ENCODE measurements at regions not wholly inside any gene's neighbourhood (a gene's known extent, or its start where the extent isn't known, plus 50 kb on each side); places are given as distances from the start of the nearest gene placed in this dataset.
"Not testable (repeated sequence)": the region's sequence is repeated elsewhere in the genome, so short reads cannot be mapped to it uniquely, and the experiment has no call there.

DNA sequence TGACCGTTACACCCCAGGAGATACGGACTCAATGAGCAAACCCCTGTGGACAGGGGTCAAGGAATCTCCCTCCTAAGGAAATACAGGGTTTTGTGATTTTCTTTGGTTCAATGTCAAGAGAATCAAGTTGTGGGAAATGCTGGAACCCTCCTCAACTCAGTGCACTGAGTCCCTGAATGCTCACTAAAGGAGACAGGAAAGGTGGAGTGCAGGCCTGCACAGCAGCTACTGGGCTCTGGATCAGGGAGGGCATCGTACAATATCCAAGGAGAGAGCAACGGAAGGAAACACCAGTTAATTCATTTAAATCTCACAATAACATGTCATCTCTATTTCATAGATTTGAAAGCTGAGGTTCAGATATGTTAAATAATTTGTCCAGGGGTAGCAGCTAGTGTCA, 263.5 kb upstream of the PLGLB1 start:
- POLR2A ChIA-PET; H4K20me1 ChIP-seq (ENCODE audit: insufficient read depth); H3K9me2 ChIP-seq (ENCODE audit: insufficient read depth); CTCF ChIA-PET; BruUV-seq (replicated peaks); H3K27me3 ChIP-seq (ENCODE audit: insufficient read depth, low read length); intact Hi-C loops (cut with micrococcal nuclease); RAD21 ChIA-PET (ENCODE audit: low non-redundant PET in 1 of 2, low total read pairs in 2 of 2, uncharacterized antibody in 2 of 2, unreplicated experiment in 2 of 2); H3K36me3 ChIP-seq (ENCODE audit: control insufficient read depth in 1 of 2, insufficient read depth in 2 of 2, low read length in 2 of 2); H3K9me3 ChIP-seq (ENCODE audit: control insufficient read depth in 1 of 2, insufficient read depth in 1 of 2, low read depth in 1 of 2, low read length in 2 of 2); H3K4me2 ChIP-seq (ENCODE audit: low read length); H3K9ac ChIP-seq (ENCODE audit: low read length); ATAC-seq; H3K4me3 ChIP-seq (replicated peaks in 1 of 2; ENCODE audit: low read depth in 1 of 2, low read length in 2 of 2); H3K4me1 ChIP-seq (ENCODE audit: control insufficient read depth in 1 of 2, insufficient read depth in 2 of 2, low read length in 2 of 2); H3K27ac ChIP-seq (ENCODE audit: low read depth, low read length); H2AFZ ChIP-seq (ENCODE audit: low read depth, low read length, poor library complexity, severe bottlenecking); DNase-seq (ENCODE audit: low read depth, low spot score); H3K79me2 ChIP-seq (ENCODE audit: insufficient read depth, low read length): not testable (repeated sequence)

DNA sequence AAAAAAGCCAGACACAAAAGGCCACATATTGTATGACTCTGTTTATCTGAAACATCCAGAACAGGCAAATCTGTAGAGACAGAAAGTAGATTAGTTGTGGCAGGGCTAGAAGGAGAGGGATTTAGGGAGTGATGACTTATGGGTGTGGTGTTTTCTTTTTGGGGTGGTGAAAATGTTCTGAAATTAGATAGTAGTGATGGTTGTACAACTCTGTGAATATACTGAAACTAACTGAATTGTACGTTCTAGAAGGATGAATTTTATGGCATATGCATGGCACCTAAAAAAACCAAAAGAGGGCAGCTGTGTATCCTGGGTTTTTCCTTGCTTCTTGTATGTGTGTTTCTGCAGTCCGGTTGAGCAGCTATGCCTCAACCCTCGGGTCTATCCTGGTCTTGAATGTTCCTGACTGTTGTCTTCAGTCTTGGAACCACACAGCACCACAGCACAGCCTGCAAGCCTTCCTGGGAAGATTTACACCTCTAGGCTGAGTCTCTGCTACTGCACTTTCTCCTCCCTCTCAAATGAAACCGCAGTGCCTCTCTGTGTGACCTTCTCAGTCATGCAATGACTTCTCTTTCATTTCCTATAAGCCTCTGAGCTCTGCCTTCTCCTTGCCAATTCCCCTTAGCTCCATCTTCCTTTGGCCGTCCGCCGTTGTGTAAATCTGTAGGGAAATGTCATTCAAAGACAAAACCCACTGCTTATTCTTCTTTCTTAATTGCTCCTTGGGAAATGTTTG, 269.1 kb upstream of the PLGLB1 start:
- H3K79me2 ChIP-seq (ENCODE audit: insufficient read depth, low read length); POLR2A ChIA-PET; H2AFZ ChIP-seq (ENCODE audit: low read depth, low read length, poor library complexity, severe bottlenecking); H3K4me2 ChIP-seq (ENCODE audit: low read length); intact Hi-C loops (cut with micrococcal nuclease); H3K27ac ChIP-seq (ENCODE audit: low read depth, low read length); ATAC-seq; H3K9me3 ChIP-seq (ENCODE audit: control insufficient read depth in 1 of 2, insufficient read depth in 1 of 2, low read depth in 1 of 2, low read length in 2 of 2); H3K36me3 ChIP-seq (ENCODE audit: control insufficient read depth in 1 of 2, insufficient read depth in 2 of 2, low read length in 2 of 2); H3K4me1 ChIP-seq (ENCODE audit: control insufficient read depth in 1 of 2, insufficient read depth in 2 of 2, low read length in 2 of 2); RAD21 ChIA-PET (ENCODE audit: low non-redundant PET in 1 of 2, low total read pairs in 2 of 2, uncharacterized antibody in 2 of 2, unreplicated experiment in 2 of 2); DNase-seq (ENCODE audit: low read depth, low spot score); H3K9ac ChIP-seq (ENCODE audit: low read length); H3K27me3 ChIP-seq (ENCODE audit: insufficient read depth, low read length); H3K9me2 ChIP-seq (ENCODE audit: insufficient read depth); CTCF ChIA-PET; H3K4me3 ChIP-seq (replicated peaks in 1 of 2; ENCODE audit: low read depth in 1 of 2, low read length in 2 of 2); H4K20me1 ChIP-seq (ENCODE audit: insufficient read depth); BruUV-seq (replicated peaks): not testable (repeated sequence)

DNA sequence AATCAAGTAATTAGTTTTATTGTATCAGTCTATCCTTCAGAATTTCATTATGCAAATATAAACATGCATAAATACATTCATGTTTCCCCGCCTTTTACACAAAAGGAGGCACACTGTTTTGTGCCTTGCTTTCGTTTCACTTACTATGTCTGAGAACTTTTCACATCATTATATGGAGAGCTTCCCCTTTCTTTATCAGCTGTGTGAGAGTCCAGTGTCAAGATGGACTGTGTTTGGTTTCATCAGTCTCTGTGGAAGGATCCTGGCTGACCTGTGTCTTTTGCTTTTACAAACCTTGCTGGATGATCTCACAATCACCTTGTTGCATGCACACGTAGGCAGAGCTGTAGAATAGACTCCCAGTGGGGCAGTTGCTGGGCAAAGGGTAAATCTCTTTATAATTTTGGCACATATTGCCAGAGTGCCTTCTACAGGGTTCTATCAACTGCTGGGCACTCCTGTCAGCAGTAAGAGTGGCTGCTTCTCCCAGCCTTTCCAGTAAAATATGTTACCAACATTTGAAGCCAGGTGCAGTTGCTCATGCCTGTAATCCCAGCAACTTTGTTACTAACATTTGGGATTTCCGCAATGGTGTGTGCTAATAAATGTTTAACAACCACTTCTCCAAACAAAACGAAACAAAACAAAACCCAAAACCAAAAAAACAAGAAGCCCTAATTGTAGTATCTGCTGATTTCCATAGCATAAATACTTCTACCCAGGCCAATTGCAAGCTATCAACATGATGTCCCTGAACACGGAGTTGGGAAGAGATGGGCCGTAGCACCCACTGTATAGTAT, 270.0 kb upstream of the PLGLB1 start:
- CTCF ChIA-PET; H3K4me2 ChIP-seq (ENCODE audit: low read length); H3K9ac ChIP-seq (ENCODE audit: low read length); H3K36me3 ChIP-seq (ENCODE audit: control insufficient read depth in 1 of 2, insufficient read depth in 2 of 2, low read length in 2 of 2); ATAC-seq; DNase-seq (ENCODE audit: low read depth, low spot score); RAD21 ChIA-PET (ENCODE audit: low non-redundant PET in 1 of 2, low total read pairs in 2 of 2, uncharacterized antibody in 2 of 2, unreplicated experiment in 2 of 2); H3K4me1 ChIP-seq (ENCODE audit: control insufficient read depth in 1 of 2, insufficient read depth in 2 of 2, low read length in 2 of 2); H3K27ac ChIP-seq (ENCODE audit: low read depth, low read length); H4K20me1 ChIP-seq (ENCODE audit: insufficient read depth); H3K9me2 ChIP-seq (ENCODE audit: insufficient read depth); H2AFZ ChIP-seq (ENCODE audit: low read depth, low read length, poor library complexity, severe bottlenecking); H3K79me2 ChIP-seq (ENCODE audit: insufficient read depth, low read length); H3K4me3 ChIP-seq (replicated peaks in 1 of 2; ENCODE audit: low read depth in 1 of 2, low read length in 2 of 2); BruUV-seq (replicated peaks); H3K27me3 ChIP-seq (ENCODE audit: insufficient read depth, low read length); H3K9me3 ChIP-seq (ENCODE audit: control insufficient read depth in 1 of 2, insufficient read depth in 1 of 2, low read depth in 1 of 2, low read length in 2 of 2); intact Hi-C loops (cut with micrococcal nuclease); POLR2A ChIA-PET: not testable (repeated sequence)

DNA sequence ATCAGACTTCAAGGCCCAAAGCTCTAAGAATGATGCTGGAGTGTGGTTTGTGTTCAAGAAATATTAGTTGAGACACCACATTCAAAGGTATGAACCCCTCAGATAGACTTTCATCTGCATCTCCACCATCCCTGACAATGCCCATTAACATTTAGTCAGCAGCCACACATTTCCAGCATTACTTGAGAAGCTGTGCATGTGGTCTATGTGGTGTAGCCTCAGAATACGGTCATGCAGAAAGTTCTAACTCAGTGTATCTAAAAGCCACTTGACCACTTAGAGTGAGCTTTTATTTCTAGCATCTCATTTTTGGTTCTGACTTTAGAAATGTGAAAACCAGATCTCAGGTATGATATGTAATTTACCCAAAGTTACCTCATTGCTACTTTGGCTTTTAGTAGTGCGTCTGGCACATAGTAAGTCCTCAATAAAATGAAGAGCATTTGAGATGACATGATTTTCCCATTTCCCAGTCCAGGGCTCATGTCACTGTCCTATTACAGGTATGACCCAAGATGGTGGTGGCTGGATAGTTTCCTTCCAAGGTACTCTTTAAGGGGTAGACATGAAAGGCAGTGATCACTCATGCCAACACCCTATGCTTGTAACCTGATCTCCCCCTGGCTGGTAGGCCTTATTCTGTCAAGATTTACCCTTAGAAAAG, 272.4 kb upstream of the PLGLB1 start:
- H3K9me3 ChIP-seq (ENCODE audit: control insufficient read depth in 1 of 2, insufficient read depth in 1 of 2, low read depth in 1 of 2, low read length in 2 of 2); H4K20me1 ChIP-seq (ENCODE audit: insufficient read depth); intact Hi-C loops (cut with micrococcal nuclease); H2AFZ ChIP-seq (ENCODE audit: low read depth, low read length, poor library complexity, severe bottlenecking); BruUV-seq (replicated peaks); H3K36me3 ChIP-seq (ENCODE audit: control insufficient read depth in 1 of 2, insufficient read depth in 2 of 2, low read length in 2 of 2); H3K9me2 ChIP-seq (ENCODE audit: insufficient read depth); H3K4me3 ChIP-seq (replicated peaks in 1 of 2; ENCODE audit: low read depth in 1 of 2, low read length in 2 of 2); CTCF ChIA-PET; H3K4me2 ChIP-seq (ENCODE audit: low read length); H3K27me3 ChIP-seq (ENCODE audit: insufficient read depth, low read length); H3K27ac ChIP-seq (ENCODE audit: low read depth, low read length); H3K9ac ChIP-seq (ENCODE audit: low read length); POLR2A ChIA-PET; H3K4me1 ChIP-seq (ENCODE audit: control insufficient read depth in 1 of 2, insufficient read depth in 2 of 2, low read length in 2 of 2); RAD21 ChIA-PET (ENCODE audit: low non-redundant PET in 1 of 2, low total read pairs in 2 of 2, uncharacterized antibody in 2 of 2, unreplicated experiment in 2 of 2); DNase-seq (ENCODE audit: low read depth, low spot score); ATAC-seq; H3K79me2 ChIP-seq (ENCODE audit: insufficient read depth, low read length): not testable (repeated sequence)
